Ectodermal cell (in vitro differentiated cells): ENCODE measurements at regions not wholly inside any gene's neighbourhood (a gene's known extent, or its start where the extent isn't known, plus 50 kb on each side); places are given as distances from the start of the nearest gene placed in this dataset.
"Not testable (repeated sequence)": the region's sequence is repeated elsewhere in the genome, so short reads cannot be mapped to it uniquely, and the experiment has no call there.

Experiments
- H3K27ac ChIP-seq: 2 replicates; pipeline ENCODE4 v1.7.0; 2013; ENCODE audit warnings: mild to moderate bottlenecking, low read depth, low read length; ENCODE audit not compliant: insufficient read depth, poor library complexity, severe bottlenecking
- H3K27me3 ChIP-seq: 2 replicates; pipeline ENCODE4 v1.7.0; 2013; ENCODE audit warnings: mild to moderate bottlenecking, low read length; ENCODE audit not compliant: insufficient read depth, control insufficient read depth, poor library complexity, severe bottlenecking
- H3K36me3 ChIP-seq: one replicate; pipeline ENCODE4 v1.7.0; 2013; ENCODE audit warnings: low read length; ENCODE audit not compliant: control insufficient read depth, insufficient read depth
- H3K4me1 ChIP-seq: one replicate; pipeline ENCODE4 v1.7.0; 2013; ENCODE audit warnings: low read length; ENCODE audit not compliant: control insufficient read depth, insufficient read depth
- H3K4me3 ChIP-seq: 2 replicates; pipeline ENCODE4 v1.7.0; 2013; ENCODE audit warnings: low read depth, low read length, control low read depth; ENCODE audit not compliant: insufficient read depth
- H3K9me3 ChIP-seq: 2 replicates; pipeline ENCODE4 v1.7.0; 2013; ENCODE audit warnings: mild to moderate bottlenecking, low read length, moderate library complexity; ENCODE audit not compliant: control insufficient read depth
- WGBS, 2 experiments: methylation state at CpG; one replicate each; pipeline ENCODE4 v1.1.7; 2013; ENCODE audit warnings: missing lambda C conversion rate in 2 of 2; 5-methylcytosine and 5-hydroxymethylcytosine counted together

DNA sequence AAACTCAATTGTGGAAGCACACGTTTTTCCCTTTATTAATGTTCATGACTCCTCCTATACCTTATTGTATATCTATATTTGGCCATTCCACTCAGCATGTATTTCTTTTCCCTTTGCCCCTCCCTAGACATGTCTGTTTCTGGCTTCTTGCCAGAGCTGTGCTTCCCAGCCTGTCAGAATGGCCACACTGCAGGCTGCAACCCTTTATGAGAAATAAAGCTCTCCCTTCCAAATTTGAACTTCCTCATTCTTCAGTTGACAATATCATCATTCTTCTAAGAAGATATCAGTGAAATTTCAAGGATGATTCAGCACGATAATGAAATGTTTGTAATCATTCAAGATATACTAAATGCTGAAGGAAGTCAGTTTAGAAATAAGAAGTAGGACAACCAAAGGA is 107.6 kb upstream of the PRSS3 start:
- 73 to 75% methylated on average over 1 to 2 of the region's 2 CpGs for WGBS, 2 experiments

DNA sequence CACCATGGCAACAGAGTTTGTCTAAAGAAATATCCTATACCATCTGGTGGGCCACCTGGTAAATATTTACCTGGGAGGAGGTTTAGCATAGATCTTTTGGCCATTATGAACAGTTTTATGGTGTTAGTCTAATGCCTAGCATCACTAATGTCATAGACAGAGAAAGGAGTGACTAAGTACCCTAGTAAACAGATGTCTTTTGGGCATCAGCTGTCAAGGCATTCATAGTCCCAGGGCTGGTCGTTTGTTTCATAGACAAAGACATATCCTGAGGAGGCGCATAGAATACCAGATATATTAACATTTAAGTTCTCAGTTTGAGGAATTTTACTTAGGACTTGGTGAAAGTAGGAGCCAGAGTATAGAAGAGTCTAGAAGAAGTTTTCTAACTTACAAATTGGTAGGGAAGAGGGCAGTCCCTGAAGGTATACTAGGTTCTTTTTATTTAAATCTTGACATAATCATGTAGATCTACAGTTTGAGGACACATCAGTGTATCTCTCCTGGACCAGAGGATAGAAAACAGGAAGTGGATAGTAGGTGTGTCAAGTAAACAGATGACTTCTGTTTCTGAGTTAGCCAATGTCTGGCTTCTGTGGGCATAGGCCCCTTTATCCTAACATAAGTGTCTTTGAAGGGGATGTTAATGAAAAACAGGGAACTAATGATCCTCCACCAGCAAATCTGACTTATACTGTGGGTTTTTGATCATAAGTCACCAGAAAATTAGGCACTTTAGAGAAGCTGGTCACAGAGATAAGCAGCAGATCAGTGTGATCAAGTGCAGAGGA is 105.0 kb upstream of the PRSS3 start:
- Histone ChIP-seq H3K4me3 (no peak overlapping the region), H3K27ac (no peak overlapping the region), H3K4me1 (no peaks in the 10 kb centered on the region), H3K27me3 (no peaks in the 10 kb centered on the region), H3K9me3 (no peaks in the 10 kb centered on the region), H3K36me3 (no peaks in the 10 kb centered on the region)
- WGBS, 2 experiments: 91 to 93% methylated on average over 2 of the region's 2 CpGs

More for the DNA sequence above, 107.6 kb upstream of the PRSS3 start:
- no peak overlapping the region for H3K27ac ChIP-seq
- no peak overlapping the region for H3K4me3 ChIP-seq
- no peaks in the 10 kb centered on the region for H3K9me3 ChIP-seq
- no peaks in the 10 kb centered on the region for H3K36me3 ChIP-seq
- no peaks in the 10 kb centered on the region for H3K27me3 ChIP-seq
- no peaks in the 10 kb centered on the region for H3K4me1 ChIP-seq

DNA sequence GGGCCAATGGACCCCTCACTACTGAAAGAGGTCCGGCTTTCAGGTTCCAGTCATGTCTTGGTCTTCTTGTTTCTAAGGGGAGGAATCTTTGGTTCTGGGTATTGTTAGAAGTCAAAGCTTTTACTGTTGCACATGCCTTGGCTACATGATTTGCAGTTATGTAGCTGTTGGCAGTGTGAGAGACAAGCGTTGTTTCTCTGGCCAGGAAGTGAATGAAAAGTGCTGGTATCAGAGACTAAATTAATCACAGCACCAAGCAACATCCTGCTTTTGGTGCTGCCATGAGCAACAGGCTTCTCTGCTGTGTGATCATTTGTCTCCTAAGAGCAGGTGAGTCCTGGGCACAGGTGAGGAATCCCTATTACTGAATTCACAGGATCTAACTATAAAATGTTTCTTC is 100.1 kb upstream of the PRSS3 start:
- Histone ChIP-seq H3K4me3 (no peak overlapping the region), H3K27me3 (no peaks in the 10 kb centered on the region), H3K36me3 (no peaks in the 10 kb centered on the region), H3K4me1 (no peaks in the 10 kb centered on the region), H3K27ac (no peak overlapping the region), H3K9me3 (no peaks in the 10 kb centered on the region)
- WGBS, 2 experiments: 98 to 99% methylated on average over 2 of the region's 2 CpGs

GRCh38 chr9:33695856-33696255 is 99.5 kb upstream of the PRSS3 start:
- no peak overlapping the region for H3K27ac ChIP-seq
- no peaks in the 10 kb centered on the region for H3K9me3 ChIP-seq
- no peaks in the 10 kb centered on the region for H3K4me1 ChIP-seq
- H3K4me3 ChIP-seq: no peak overlapping the region
- no peaks in the 10 kb centered on the region for H3K27me3 ChIP-seq
- WGBS, 2 experiments: 88 to 93% methylated on average over 3 of the region's 3 CpGs
- no peaks in the 10 kb centered on the region for H3K36me3 ChIP-seq

DNA sequence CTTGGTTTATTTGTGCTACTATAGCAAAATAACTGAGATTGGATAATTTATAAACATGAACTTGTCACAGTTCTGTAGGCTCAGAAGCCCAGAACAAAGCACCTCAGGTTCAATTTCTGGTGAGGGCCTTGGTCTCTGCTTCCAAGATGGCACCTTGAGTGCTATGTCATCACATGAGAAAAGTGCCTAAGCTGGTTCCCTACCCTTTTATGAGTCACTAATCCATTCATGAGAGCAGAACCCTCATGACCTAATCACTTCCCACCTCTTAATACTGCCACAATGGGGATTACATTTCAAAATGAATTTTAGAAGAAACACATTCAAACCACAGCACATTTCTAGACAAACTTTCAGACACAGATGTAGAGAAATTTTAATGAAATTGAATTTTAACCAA is 98.2 kb upstream of the PRSS3 start:
- H3K9me3 ChIP-seq: no peaks in the 10 kb centered on the region
- no peaks in the 10 kb centered on the region for H3K27me3 ChIP-seq
- no peaks in the 10 kb centered on the region for H3K36me3 ChIP-seq
- H3K4me1 ChIP-seq: no peaks in the 10 kb centered on the region
- H3K27ac ChIP-seq: no peak overlapping the region
- no peak overlapping the region for H3K4me3 ChIP-seq

DNA sequence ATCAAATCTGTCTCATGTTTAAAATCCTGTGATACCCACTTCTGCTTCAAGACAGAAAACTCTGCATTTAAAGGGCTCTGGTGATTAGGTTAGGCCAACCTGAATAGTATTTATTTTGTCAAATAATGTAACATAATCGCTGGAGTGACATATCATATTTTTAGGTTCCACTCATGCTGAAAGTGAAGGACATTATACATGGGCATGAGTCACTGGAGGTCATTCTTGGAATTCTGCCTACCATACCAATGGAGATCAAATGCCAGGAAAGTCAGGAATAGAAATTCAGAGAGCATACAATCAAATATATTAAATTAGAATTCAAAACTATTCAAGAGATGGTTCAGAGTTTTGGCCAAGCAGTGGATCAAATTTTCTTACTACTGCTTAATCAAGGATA is 97.1 kb upstream of the PRSS3 start:
- no peak overlapping the region for H3K27ac ChIP-seq
- no peaks in the 10 kb centered on the region for H3K9me3 ChIP-seq
- H3K36me3 ChIP-seq: no peaks in the 10 kb centered on the region
- no peak overlapping the region for H3K4me3 ChIP-seq
- H3K4me1 ChIP-seq: no peaks in the 10 kb centered on the region
- WGBS, 2 experiments: 100% methylated on average over 1 of the region's 1 CpG
- no peaks in the 10 kb centered on the region for H3K27me3 ChIP-seq

DNA sequence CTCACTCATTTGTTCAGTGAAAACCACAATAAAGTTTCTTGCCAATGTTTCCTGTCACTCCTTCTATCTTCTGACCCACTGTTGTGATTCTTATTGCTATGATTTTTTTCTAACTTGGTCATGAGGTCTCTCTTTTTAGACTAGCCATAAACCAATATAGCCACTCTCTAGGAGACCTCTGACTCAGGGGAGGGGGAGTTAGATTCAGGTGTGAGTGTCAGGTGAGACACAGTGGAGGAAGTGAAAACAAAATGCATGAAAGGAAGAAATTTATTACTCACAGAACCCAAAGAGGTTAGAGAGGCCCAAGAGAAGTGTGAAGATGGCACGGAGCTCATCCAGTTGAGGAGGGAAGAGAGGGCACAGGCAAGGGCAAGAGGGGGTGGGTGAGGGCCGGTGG is 94.4 kb upstream of the PRSS3 start:
- 91 to 94% methylated on average over 2 of the region's 2 CpGs for WGBS, 2 experiments
- not testable (repeated sequence) for H3K36me3 ChIP-seq, H3K4me3 ChIP-seq, H3K9me3 ChIP-seq, H3K27me3 ChIP-seq, H3K27ac ChIP-seq, H3K4me1 ChIP-seq

- H3K27ac ChIP-seq: no peak overlapping the region
- H3K4me3 ChIP-seq: no peak overlapping the region
- H3K4me1 ChIP-seq: no peaks in the 10 kb centered on the region
- no peaks in the 10 kb centered on the region for H3K36me3 ChIP-seq
- WGBS, 2 experiments: 94 to 95% methylated on average over 8 of the region's 8 CpGs
- no peaks in the 10 kb centered on the region for H3K27me3 ChIP-seq
- no peaks in the 10 kb centered on the region for H3K9me3 ChIP-seq
Measured at GRCh38 chr9:33703430-33704102, 91.8 kb upstream of the PRSS3 start.

- H3K4me3 ChIP-seq, H3K27ac ChIP-seq, H3K4me1 ChIP-seq, H3K9me3 ChIP-seq, H3K36me3 ChIP-seq, H3K27me3 ChIP-seq: not testable (repeated sequence)
- WGBS, 2 experiments: 71 to 73% methylated on average over 2 of the region's 2 CpGs
Measured at GRCh38 chr9:33705440-33705839, 89.9 kb upstream of the PRSS3 start.

GRCh38 chr9:33708441-33708840 is 86.9 kb upstream of the PRSS3 start:
- Histone ChIP-seq H3K4me3 (no peak overlapping the region), H3K9me3 (no peaks in the 10 kb centered on the region), H3K4me1 (no peaks in the 10 kb centered on the region), H3K27me3 (no peaks in the 10 kb centered on the region), H3K36me3 (no peaks in the 10 kb centered on the region), H3K27ac (no peak overlapping the region)
- 87 to 89% methylated on average over 2 of the region's 2 CpGs for WGBS, 2 experiments
